A673 (cell line): ENCODE measurements at regions not wholly inside any gene's neighbourhood (a gene's known extent, or its start where the extent isn't known, plus 50 kb on each side); places are given as distances from the start of the nearest gene placed in this dataset.
"Not testable (repeated sequence)": the region's sequence is repeated elsewhere in the genome, so short reads cannot be mapped to it uniquely, and the experiment has no call there.

ENCODE experiments used
- EZH2 ChIP-seq: fragments of 200-600 bp; sonication (generic); IDR thresholded peaks from 2 replicates; pipeline ENCODE4 v1.6.1; 2017; ENCODE audit warnings: borderline replicate concordance, low read depth, mild to moderate bottlenecking, mixed read lengths, antibody characterized with exemption, low read length; ENCODE audit not compliant: poor library complexity, severe bottlenecking
- TF ChIP-seq, protein P1 (sequence below): fragments of 300-800, 200-600 bp; sonication (generic); conservative IDR thresholded peaks from 2 replicates; pipeline ENCODE4 v1.5.1; 2017; ENCODE audit warnings: low read depth, mild to moderate bottlenecking, antibody characterized with exemption, low read length, moderate library complexity, mixed read lengths

DNA sequence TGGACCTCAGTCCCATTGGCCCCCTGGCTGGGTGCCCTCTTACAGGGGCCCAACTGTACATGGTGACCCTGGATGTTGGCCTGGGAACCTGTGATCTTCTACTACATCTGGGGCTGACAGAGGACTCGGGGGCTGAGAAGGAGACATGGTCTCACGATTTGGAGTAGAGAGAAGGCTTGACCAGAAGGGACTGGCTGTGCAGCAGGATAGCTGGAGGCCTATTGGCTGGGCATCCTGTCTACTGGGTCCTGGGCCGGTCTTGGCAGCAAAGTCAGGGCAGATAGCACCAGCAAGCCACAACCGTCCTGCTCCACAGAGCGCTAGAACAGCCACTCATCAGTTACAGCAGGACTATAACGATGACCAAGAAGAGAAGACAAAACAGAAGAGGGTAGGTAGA, 66.4 kb upstream of the PLGLB1 start:
- TF ChIP-seq, protein P1, sequence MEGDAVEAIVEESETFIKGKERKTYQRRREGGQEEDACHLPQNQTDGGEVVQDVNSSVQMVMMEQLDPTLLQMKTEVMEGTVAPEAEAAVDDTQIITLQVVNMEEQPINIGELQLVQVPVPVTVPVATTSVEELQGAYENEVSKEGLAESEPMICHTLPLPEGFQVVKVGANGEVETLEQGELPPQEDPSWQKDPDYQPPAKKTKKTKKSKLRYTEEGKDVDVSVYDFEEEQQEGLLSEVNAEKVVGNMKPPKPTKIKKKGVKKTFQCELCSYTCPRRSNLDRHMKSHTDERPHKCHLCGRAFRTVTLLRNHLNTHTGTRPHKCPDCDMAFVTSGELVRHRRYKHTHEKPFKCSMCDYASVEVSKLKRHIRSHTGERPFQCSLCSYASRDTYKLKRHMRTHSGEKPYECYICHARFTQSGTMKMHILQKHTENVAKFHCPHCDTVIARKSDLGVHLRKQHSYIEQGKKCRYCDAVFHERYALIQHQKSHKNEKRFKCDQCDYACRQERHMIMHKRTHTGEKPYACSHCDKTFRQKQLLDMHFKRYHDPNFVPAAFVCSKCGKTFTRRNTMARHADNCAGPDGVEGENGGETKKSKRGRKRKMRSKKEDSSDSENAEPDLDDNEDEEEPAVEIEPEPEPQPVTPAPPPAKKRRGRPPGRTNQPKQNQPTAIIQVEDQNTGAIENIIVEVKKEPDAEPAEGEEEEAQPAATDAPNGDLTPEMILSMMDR: not testable (repeated sequence)
- not testable (repeated sequence) for TF ChIP-seq EZH2
